Activated CD4-positive, alpha-beta T cell treated with anti-CD3 and anti-CD28 coated beads for 36 hours (primary cell): ENCODE measurements at regions not wholly inside any gene's neighbourhood (a gene's known extent, or its start where the extent isn't known, plus 50 kb on each side); places are given as distances from the start of the nearest gene placed in this dataset.
A peak's percentile ranks its signal among the peaks of the same experiment; 100 is the strongest.

Source experiments
- ATAC-seq: fragments of 200-7000 bp; cut with Tn5 transposase; one replicate; pipeline ENCODE4 v1.10.0; 2021; ENCODE audit warnings: mild to moderate bottlenecking, moderate library complexity
- CTCF ChIA-PET: fragments of 350-600 bp; sonication (Branson Sonifier 250); formaldehyde crosslinking; loops from one replicate; lab custom pipeline; 2021; ENCODE audit warnings: antibody characterized with exemption; lab: Charles Lee
- POLR2A ChIA-PET: fragments of 350-600 bp; sonication (Branson Sonifier 250); formaldehyde crosslinking; loops from one replicate; lab custom pipeline; 2021; ENCODE audit warnings: antibody characterized with exemption, inconsistent platforms; lab: Charles Lee
- DNase-seq: peaks from one replicate; pipeline ENCODE4 v3.0.0-alpha.2; 2020
- H3K27ac Mint-ChIP-seq: one replicate; pipeline ENCODE4 v1.8.0; 2021; ENCODE audit warnings: mixed read lengths
- H3K27me3 Mint-ChIP-seq: one replicate; pipeline ENCODE4 v1.8.0; 2021; ENCODE audit warnings: mixed read lengths
- H3K36me3 Mint-ChIP-seq: one replicate; pipeline ENCODE4 v1.8.0; 2021; ENCODE audit warnings: low read depth, mixed read lengths
- H3K4me1 Mint-ChIP-seq: one replicate; pipeline ENCODE4 v1.8.0; 2021; ENCODE audit warnings: mixed read lengths
- H3K4me3 Mint-ChIP-seq: one replicate; pipeline ENCODE4 v1.8.0; 2021; ENCODE audit warnings: mild to moderate bottlenecking, moderate library complexity, mixed read lengths
- H3K9me3 Mint-ChIP-seq: one replicate; pipeline ENCODE4 v1.8.0; 2021; ENCODE audit warnings: low read depth, mixed read lengths
- intact Hi-C, 2 experiments: fragments of 100-400 bp; cut with DNase I in 1 of 2; cut with micrococcal nuclease in 1 of 2; formaldehyde crosslinking; loops; one replicate each; pipeline versions ENCODE4 v1.14.2 to v1.15.1; 2022 to 2024; cut with DNase I, micrococcal nuclease

DNA sequence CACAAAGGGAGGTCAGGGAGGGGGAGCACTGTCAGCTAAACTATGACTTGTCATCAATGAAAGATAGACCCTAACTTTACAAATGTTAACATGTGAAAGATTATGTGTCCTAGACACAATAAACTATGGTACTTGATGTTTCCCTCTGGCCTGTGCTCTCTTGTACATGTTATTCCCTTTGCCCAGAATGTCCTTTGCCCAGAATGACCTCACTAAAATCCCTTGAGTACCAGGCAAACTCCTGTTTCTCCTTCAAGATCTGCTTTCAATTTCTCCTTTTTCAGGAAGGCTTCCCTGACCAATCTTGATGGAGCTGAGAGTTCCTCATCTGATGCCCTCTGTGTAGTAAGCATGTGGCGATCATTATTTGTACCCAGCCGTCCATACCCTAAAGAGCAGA lies 143.1 kb downstream of the ZNF365 start:
- H3K36me3 Mint-ChIP-seq: peaks cover 1% of the 10 kb centered on the region

DNA sequence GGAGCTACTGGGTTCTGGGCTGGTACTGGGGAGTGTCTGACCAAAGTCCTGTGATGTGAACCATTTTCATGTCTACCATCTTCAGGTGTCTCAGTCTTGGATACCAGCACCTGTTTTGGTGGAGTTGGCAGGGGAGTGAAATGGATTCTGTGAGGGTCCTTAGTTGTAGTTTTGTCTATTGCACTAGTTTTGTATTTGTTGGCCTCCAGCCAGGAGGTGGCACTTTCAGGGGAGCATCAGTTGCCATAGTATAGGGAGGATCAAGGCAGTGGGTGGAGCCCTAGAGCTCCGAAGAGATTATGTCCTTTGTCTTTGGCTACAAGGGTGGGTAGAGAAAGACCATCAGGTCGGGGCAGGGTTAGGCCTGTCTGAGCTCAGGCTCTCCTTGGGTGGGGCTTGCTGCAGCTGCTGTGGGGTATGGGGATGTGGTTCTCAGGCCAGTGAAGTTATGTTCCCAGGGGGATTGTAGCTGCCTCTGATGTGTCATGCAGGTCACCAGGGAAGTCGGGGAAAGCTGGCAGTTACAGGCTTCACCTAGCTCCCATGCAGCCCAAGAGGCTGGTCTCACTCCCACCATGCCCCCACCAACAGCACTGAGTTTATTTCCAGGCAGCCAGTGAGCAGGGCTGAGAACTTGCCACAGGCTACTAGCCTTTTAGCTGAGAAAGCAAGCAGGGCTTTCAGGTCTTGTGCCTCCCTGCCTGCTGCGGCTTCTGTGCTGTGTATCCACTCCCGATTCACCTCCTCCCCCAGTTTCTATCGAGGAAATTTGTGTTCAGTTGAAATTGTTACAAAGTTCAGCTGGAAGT lies 153.1 kb downstream of the ZNF365 start:
- ChIA-PET CTCF (interaction anchor here (1.3 kb wide), 2 partner anchors 88 to 90 kb away, joined by 3 to 4 read pairs; no protein-coding TSS in a partner anchor), POLR2A (no interaction called here)
- H3K27ac Mint-ChIP-seq: no peak overlapping the region
- peaks cover 7% of the 10 kb centered on the region for H3K36me3 Mint-ChIP-seq
- intact Hi-C loops: loop anchor here in 1 of 2 experiments (5.0 kb wide), 1 partner anchor 95 kb away; no protein-coding TSS in a partner anchor
- H3K4me3 Mint-ChIP-seq: no peak overlapping the region
- peaks cover 10% of the 10 kb centered on the region for H3K9me3 Mint-ChIP-seq
- ATAC-seq: no peak
- no peak for DNase-seq
- peaks cover 2% of the 10 kb centered on the region for H3K27me3 Mint-ChIP-seq
- H3K4me1 Mint-ChIP-seq: peaks cover 37% of the 10 kb centered on the region

More for the DNA sequence above, 143.1 kb downstream of the ZNF365 start:
- DNase-seq (no peak), ATAC-seq (no peak)
- H3K27ac Mint-ChIP-seq: no peak overlapping the region
- CTCF ChIA-PET: no interaction called here
- no peaks in the 10 kb centered on the region for H3K9me3 Mint-ChIP-seq
- H3K4me1 Mint-ChIP-seq: no peaks in the 10 kb centered on the region
- intact Hi-C loops: no loop called here
- POLR2A ChIA-PET: no interaction called here
- no peak overlapping the region for H3K4me3 Mint-ChIP-seq
- peaks cover 9% of the 10 kb centered on the region for H3K27me3 Mint-ChIP-seq

DNA sequence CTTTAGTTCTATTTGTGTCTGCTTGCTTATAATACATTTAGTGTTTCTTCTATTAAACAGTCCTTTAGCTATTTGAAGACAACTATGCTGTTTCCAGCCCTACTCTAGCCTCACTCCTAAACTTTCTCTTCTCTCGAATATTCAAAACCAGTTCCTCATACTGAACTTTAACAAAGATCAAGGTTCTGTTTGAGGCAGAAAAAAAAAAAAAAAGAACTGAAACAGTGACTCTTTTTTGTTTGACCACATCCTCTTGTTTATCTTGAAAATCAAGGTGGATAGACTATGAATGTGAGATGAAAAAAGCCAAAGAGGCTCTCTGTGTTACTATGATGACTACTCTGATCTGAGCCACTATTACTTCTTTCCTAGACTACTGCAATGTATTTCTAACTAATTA lies 154.3 kb downstream of the ZNF365 start:
- Mint-ChIP-seq H3K4me1 (peaks cover 37% of the 10 kb centered on the region), H3K9me3 (peaks cover 9% of the 10 kb centered on the region), H3K4me3 (no peak overlapping the region), H3K36me3 (peaks cover 5% of the 10 kb centered on the region), H3K27me3 (peaks cover 2% of the 10 kb centered on the region), H3K27ac (peak overlapping the region; percentile 68)
- DNase-seq (no peak), ATAC-seq (peak; percentile 99)
- CTCF ChIA-PET: interaction anchor here (0.9 to 1.3 kb wide), 3 partner anchors 9 to 91 kb away, joined by 3 to 5 read pairs (median 4); no protein-coding TSS in a partner anchor
- intact Hi-C loops: loop anchor here (1.0 to 5.0 kb wide), 2 partner anchors 96 to 467 kb away; no protein-coding TSS in a partner anchor
- POLR2A ChIA-PET: interaction anchor here (0.7 kb wide), 1 partner anchor 252 kb away, joined by 4 read pairs; no protein-coding TSS in a partner anchor

DNA sequence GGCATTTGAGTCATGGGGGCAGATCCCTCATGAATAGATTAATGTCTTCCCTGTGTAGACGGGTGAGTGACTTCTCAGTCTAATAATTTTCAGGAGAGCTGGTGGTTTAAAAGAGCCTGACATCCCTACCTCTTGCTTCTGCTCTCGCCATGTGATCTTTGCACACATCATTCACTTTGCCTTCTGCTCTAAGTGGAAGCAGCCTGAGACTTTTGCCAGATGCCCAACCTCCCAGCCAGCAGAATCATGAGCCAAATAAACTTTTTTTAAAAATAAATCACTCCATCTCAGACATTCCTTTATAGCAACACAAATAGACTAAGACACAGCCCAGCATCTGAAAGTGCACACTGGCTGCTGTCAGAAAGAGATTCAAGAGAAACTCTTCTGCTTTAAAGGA lies 155.2 kb downstream of the ZNF365 start:
- peaks cover 5% of the 10 kb centered on the region for H3K36me3 Mint-ChIP-seq
- no peak overlapping the region for H3K4me3 Mint-ChIP-seq
- no peak overlapping the region for H3K27ac Mint-ChIP-seq
- H3K9me3 Mint-ChIP-seq: peaks cover 9% of the 10 kb centered on the region
- H3K4me1 Mint-ChIP-seq: peaks cover 37% of the 10 kb centered on the region
- CTCF ChIA-PET: no interaction called here
- peaks cover 2% of the 10 kb centered on the region for H3K27me3 Mint-ChIP-seq
- intact Hi-C loops: loop anchor here in 1 of 2 experiments (5.0 kb wide), 1 partner anchor 97 kb away; no protein-coding TSS in a partner anchor
- DNase-seq (no peak), ATAC-seq (no peak)
- POLR2A ChIA-PET: no interaction called here

DNA sequence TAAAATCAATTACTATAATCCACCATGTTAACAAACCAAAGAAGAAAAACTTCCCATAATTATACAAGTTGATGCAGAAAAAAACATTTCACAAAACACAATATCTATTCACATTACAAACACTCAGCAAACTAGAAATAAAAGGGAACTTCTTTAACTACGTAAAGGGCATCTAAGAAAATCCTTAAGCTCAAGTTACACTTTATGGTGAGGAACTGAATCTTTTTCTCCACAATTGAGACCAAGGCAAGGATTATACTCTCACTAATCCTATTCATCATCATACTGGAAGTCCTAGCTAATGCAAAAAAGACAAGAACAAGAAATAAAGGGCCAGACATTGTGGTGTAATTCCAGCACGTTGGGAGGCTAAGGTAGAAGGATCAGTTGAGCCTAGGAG lies 159.9 kb downstream of the ZNF365 start:
- peaks cover 2% of the 10 kb centered on the region for H3K27me3 Mint-ChIP-seq
- no peak for ATAC-seq
- ChIA-PET CTCF (interaction anchor here (0.5 to 0.8 kb wide), 2 partner anchors 42 to 48 kb away, joined by 3 to 4 read pairs; no protein-coding TSS in a partner anchor), POLR2A (no interaction called here)
- H3K4me1 Mint-ChIP-seq: peaks cover 9% of the 10 kb centered on the region
- H3K4me3 Mint-ChIP-seq: no peak overlapping the region
- no peaks in the 10 kb centered on the region for H3K9me3 Mint-ChIP-seq
- intact Hi-C loops: no loop called here
- H3K36me3 Mint-ChIP-seq: no peaks in the 10 kb centered on the region
- H3K27ac Mint-ChIP-seq: no peak overlapping the region
- no peak for DNase-seq

DNA sequence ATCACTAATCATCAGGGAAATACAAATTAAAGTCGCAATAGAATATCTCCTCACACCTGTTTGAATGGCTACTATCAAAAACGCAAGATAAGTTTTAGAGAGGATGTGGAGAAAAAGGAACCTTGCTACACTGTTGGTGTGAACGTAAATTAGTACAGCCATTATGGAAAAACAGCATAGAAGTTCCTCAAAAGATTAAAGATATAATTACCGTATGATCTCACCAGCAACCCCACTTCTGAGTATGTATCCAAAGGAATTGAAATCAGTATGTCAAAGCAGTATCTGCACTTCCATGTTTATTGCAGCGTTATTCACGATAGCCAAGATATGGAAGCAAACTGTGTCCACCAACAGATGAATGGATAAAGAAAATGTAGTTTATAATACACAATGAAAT lies 164.4 kb downstream of the ZNF365 start:
- POLR2A ChIA-PET: no interaction called here
- H3K9me3 Mint-ChIP-seq: peaks cover 2% of the 10 kb centered on the region
- H3K36me3 Mint-ChIP-seq: no peaks in the 10 kb centered on the region
- H3K27ac Mint-ChIP-seq: no peak overlapping the region
- H3K27me3 Mint-ChIP-seq: no peaks in the 10 kb centered on the region
- H3K4me3 Mint-ChIP-seq: no peak overlapping the region
- CTCF ChIA-PET: interaction anchor here (0.6 kb wide), 1 partner anchor 226 kb away, joined by 4 read pairs; no protein-coding TSS in a partner anchor
- no peak for DNase-seq
- intact Hi-C loops: no loop called here
- no peaks in the 10 kb centered on the region for H3K4me1 Mint-ChIP-seq
- ATAC-seq: no peak

DNA sequence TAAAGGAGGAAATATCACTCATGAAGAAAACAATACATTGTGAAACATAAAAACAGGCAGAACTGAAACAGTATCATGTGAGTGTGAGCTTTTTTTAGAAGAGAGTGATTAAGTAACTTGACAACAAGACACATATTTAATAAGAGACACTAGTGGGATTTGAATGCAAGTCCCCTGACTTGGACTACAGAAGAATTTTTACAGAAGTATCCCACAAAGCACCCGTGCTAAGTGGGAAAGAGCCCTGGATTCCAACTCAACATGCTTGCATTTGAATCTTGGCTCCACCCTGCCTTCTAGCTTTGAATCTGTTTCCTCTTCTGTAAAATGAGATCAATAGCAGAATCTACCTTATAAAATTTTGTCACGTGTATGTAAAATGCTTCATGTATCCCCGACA lies 166.2 kb downstream of the ZNF365 start:
- intact Hi-C loops: no loop called here
- no peak for ATAC-seq
- no peak for DNase-seq
- Mint-ChIP-seq H3K36me3 (no peaks in the 10 kb centered on the region), H3K27ac (no peak overlapping the region), H3K4me3 (no peak overlapping the region), H3K9me3 (peaks cover 2% of the 10 kb centered on the region), H3K27me3 (no peaks in the 10 kb centered on the region), H3K4me1 (no peaks in the 10 kb centered on the region)
- ChIA-PET POLR2A (no interaction called here), CTCF (interaction anchor here (0.6 kb wide), 1 partner anchor 39 kb away, joined by 3 read pairs; no protein-coding TSS in a partner anchor)

DNA sequence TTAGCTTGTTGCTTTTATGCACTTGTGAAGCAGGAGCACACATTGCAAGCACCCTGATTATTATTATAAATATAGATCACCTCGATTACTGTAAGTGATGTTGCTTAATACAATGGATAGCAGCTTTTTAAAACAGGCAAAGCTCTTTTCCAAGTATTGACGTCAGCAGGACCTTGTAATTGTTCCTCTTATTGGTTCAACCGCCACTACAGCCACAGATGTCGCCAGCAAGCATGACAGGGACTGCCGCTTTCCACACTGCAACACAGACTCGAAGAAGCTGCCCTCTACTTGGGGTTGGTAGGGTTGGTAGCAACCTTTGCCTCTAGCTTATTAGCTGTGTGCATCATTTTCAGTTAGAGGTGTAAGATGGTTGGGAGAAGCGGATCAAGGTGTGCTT lies 167.6 kb downstream of the ZNF365 start:
- intact Hi-C loops: no loop called here

DNA sequence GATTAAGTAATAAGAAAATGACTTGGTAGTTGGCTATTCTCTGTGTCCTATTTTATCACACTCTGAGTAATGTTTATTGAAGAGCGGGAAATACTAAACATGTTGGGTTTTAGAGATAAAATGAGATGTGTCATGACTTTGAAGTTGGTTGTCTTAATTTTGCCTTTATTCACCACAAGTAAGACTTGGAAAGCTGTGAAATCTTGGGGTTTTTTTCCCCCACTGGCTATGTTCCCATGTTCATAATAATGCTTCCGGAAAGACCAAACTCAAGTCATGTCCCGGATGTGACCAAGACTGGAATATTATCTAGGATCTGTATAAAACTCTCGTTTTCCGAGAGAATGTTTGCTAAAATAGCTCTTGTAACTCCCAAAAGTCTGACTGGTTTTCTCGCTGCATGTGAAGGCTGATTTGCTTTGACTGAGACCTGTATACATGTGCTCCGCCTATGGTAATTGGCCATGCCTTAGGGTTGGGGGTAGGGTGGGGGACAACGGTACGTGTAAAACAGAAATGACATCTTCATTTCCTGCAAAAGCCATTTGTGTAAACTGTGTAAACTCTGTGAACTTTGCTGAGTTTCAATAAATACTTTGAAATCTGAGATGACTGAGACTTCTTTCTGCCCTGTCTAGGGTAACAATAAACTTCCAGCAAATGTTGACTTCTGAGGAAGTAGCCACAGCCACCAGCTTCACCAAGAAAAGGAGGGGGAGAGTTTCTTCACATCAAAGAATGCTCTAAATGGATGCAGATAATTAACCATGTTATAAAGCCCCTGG lies 169.6 kb downstream of the ZNF365 start:
- peaks cover 2% of the 10 kb centered on the region for H3K9me3 Mint-ChIP-seq
- no peak overlapping the region for H3K27ac Mint-ChIP-seq
- no peaks in the 10 kb centered on the region for H3K4me1 Mint-ChIP-seq
- H3K4me3 Mint-ChIP-seq: no peak overlapping the region
- no peaks in the 10 kb centered on the region for H3K27me3 Mint-ChIP-seq
- POLR2A ChIA-PET: no interaction called here
- DNase-seq (no peak), ATAC-seq (no peak)
- CTCF ChIA-PET: interaction anchor here (0.6 kb wide), 1 partner anchor 515 kb away, joined by 3 read pairs; no protein-coding TSS in a partner anchor
- intact Hi-C loops: no loop called here
- H3K36me3 Mint-ChIP-seq: no peaks in the 10 kb centered on the region

More for the DNA sequence above, 167.6 kb downstream of the ZNF365 start:
- Mint-ChIP-seq H3K36me3 (no peaks in the 10 kb centered on the region), H3K27me3 (no peaks in the 10 kb centered on the region), H3K27ac (no peak overlapping the region), H3K4me3 (no peak overlapping the region), H3K9me3 (peaks cover 2% of the 10 kb centered on the region), H3K4me1 (no peaks in the 10 kb centered on the region)
- CTCF ChIA-PET: no interaction called here
- DNase-seq (no peak), ATAC-seq (no peak)
- POLR2A ChIA-PET: no interaction called here

DNA sequence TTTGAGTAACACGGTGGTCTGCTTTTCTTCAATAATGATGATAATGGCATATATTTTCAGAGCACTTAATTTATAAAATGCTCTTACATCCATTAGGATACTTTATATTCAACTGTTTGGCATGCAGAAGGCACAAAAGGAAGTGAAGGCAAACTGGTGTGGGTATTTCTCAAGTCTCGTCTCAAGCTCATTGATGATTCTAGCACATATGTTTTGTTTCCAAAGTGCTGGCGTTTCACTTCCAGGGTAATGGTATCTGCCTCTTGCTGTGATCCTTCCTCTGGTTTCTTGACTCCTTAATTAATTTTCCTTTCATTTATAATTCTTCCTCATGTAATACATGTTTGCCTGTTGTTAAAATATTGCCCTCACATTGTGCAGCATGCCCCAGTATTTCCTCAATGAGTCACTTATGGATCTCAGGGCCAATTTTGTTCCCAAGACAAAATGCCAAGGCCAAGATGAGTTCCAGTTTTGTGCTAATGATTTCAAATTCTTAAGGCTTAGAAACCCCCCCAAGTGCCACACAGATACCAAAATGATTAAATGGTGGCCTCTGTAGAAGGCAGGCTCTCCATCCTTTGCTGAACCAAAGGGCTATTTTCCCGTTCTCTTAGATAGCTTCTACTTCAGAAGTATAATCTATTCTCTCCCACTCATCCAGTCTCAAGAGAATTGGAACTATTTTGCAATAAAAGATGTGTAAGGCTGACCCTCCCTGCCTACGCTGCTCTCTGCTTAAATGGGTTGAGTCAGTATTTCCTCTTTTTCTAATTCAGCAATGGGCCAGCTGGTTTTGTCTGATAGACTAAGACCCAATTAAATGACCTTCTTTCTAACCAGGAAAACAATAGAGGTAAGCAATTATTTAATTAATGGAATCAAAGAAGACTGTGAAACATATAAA lies 171.2 kb downstream of the ZNF365 start:
- Mint-ChIP-seq H3K4me1 (no peaks in the 10 kb centered on the region), H3K27me3 (no peaks in the 10 kb centered on the region), H3K36me3 (no peaks in the 10 kb centered on the region), H3K27ac (no peak overlapping the region), H3K4me3 (no peak overlapping the region), H3K9me3 (peaks cover 2% of the 10 kb centered on the region)
- ChIA-PET CTCF (interaction anchor here (1.2 kb wide), 1 partner anchor 65 kb away, joined by 3 read pairs; no protein-coding TSS in a partner anchor), POLR2A (no interaction called here)
- ATAC-seq (no peak), DNase-seq (no peak)
- intact Hi-C loops: no loop called here
